ENCODE measurements at regions not wholly inside any gene's neighbourhood (a gene's known extent, or its start where the extent isn't known, plus 50 kb on each side); places are given as distances from the start of the nearest gene placed in this dataset.

DNA sequence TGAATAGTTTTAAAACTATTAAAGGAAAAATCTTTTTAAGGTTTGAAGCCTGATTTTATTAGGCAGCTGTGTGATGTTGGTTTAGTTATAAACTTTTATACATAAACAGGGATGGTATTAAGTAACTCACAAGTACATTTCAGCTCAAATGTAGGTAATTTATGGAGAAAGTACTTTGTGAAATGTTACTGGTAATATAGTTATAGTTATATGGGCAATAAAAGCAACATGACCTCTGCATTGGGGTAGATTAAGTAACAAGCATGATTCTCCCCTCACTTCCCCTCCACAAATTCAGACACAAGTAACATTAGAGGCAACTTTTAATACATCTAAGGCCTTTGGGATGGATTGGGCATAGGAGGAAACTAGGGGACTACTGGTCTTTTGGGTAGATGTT, 154.3 kb upstream of the ID4 start:
- TF ChIP-seq, protein P1, sequence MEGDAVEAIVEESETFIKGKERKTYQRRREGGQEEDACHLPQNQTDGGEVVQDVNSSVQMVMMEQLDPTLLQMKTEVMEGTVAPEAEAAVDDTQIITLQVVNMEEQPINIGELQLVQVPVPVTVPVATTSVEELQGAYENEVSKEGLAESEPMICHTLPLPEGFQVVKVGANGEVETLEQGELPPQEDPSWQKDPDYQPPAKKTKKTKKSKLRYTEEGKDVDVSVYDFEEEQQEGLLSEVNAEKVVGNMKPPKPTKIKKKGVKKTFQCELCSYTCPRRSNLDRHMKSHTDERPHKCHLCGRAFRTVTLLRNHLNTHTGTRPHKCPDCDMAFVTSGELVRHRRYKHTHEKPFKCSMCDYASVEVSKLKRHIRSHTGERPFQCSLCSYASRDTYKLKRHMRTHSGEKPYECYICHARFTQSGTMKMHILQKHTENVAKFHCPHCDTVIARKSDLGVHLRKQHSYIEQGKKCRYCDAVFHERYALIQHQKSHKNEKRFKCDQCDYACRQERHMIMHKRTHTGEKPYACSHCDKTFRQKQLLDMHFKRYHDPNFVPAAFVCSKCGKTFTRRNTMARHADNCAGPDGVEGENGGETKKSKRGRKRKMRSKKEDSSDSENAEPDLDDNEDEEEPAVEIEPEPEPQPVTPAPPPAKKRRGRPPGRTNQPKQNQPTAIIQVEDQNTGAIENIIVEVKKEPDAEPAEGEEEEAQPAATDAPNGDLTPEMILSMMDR (IDR thresholded peaks at IDR 0.05; ENCODE audit: low read length) = no peak
- TF ChIP-seq EZH2phosphoT487 (IDR thresholded peaks at IDR 0.05; ENCODE audit: low read length) (no peak), EZH2 (optimal IDR thresholded peaks at IDR 0.05; ENCODE audit: low read depth, low read length) (no peak)

Data from MM.1S (cell line).